ENCODE measurements at regions not wholly inside any gene's neighbourhood (a gene's known extent, or its start where the extent isn't known, plus 50 kb on each side); places are given as distances from the start of the nearest gene placed in this dataset.

DNA sequence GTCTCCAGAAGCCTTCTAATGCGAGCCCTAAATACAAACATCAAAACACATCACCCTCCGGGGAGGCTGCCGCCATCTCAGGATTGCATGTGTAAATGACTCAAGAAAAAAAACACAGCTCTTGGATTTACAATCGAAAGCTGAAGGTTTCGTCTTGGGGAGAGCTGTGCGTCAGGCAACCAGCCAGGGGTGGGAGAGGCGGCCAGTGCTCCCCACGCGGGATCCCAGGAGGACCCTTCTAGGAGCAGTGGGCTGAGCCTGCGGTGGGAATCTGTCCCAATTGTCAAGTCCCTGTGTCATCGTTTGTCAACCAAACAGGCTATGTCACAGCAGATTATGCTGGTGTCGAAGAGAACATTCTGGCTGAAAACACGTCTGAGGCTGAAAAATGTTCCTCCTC lies 209.7 kb downstream of the ABCC12 start:
- no peak overlapping the region for H3K4me2 ChIP-seq (ENCODE audit: insufficient read depth, low read length)
- H3K36me3 ChIP-seq (ENCODE audit: insufficient read depth, low read length): no peaks in the 10 kb centered on the region
- H2AFZ ChIP-seq (ENCODE audit: low read length): no peak overlapping the region
- H4K20me1 ChIP-seq (ENCODE audit: insufficient read depth, low read length): no peaks in the 10 kb centered on the region
- TF ChIP-seq, protein P1, sequence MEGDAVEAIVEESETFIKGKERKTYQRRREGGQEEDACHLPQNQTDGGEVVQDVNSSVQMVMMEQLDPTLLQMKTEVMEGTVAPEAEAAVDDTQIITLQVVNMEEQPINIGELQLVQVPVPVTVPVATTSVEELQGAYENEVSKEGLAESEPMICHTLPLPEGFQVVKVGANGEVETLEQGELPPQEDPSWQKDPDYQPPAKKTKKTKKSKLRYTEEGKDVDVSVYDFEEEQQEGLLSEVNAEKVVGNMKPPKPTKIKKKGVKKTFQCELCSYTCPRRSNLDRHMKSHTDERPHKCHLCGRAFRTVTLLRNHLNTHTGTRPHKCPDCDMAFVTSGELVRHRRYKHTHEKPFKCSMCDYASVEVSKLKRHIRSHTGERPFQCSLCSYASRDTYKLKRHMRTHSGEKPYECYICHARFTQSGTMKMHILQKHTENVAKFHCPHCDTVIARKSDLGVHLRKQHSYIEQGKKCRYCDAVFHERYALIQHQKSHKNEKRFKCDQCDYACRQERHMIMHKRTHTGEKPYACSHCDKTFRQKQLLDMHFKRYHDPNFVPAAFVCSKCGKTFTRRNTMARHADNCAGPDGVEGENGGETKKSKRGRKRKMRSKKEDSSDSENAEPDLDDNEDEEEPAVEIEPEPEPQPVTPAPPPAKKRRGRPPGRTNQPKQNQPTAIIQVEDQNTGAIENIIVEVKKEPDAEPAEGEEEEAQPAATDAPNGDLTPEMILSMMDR (IDR thresholded peaks at IDR 0.05; ENCODE audit: extremely low read depth, low read depth, low read length): no peak
- H3K4me1 ChIP-seq (ENCODE audit: insufficient read depth, low read length): no peaks in the 10 kb centered on the region
- H3K27ac ChIP-seq (ENCODE audit: low read depth, low read length): no peak overlapping the region
- H3K4me3 ChIP-seq (ENCODE audit: insufficient read depth, low read length): no peak overlapping the region
- DNase-seq (ENCODE audit: insufficient read length, low spot score, missing footprints): no peak
- no peaks in the 10 kb centered on the region for H3K79me2 ChIP-seq (ENCODE audit: insufficient read depth, low read length)
- no peaks in the 10 kb centered on the region for H3K27me3 ChIP-seq (ENCODE audit: insufficient read depth, low read length)
- no peaks in the 10 kb centered on the region for H3K9me3 ChIP-seq (ENCODE audit: low read depth, low read length)

DNA sequence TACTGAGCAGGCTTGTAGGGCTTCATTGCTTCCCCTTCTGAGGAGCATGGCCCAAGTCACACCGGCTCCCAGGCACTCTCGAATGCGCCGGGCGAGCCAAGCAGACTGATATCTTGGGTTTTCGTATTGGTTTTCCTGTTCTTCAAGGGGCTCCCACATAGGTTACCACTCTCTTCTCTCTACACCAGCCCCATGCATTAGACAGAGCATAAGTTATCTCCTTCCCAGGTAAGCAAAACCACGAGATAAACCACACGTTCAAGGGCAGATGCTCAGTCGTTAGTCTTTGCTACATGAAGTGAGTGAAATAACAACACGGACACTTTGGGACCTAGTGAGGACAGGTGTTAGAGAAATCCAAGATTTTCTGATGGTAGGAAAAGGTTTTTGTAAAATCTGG lies 211.2 kb downstream of the ABCC12 start:
- H4K20me1 ChIP-seq (ENCODE audit: insufficient read depth, low read length): no peaks in the 10 kb centered on the region
- no peaks in the 10 kb centered on the region for H3K79me2 ChIP-seq (ENCODE audit: insufficient read depth, low read length)
- no peaks in the 10 kb centered on the region for H3K27me3 ChIP-seq (ENCODE audit: insufficient read depth, low read length)
- no peak overlapping the region for H3K4me3 ChIP-seq (ENCODE audit: insufficient read depth, low read length)
- H3K4me1 ChIP-seq (ENCODE audit: insufficient read depth, low read length): no peaks in the 10 kb centered on the region
- H3K9me3 ChIP-seq (ENCODE audit: low read depth, low read length): no peaks in the 10 kb centered on the region
- no peaks in the 10 kb centered on the region for H3K36me3 ChIP-seq (ENCODE audit: insufficient read depth, low read length)
- TF ChIP-seq, protein P1 (IDR thresholded peaks at IDR 0.05; ENCODE audit: extremely low read depth, low read depth, low read length): no peak
- H3K27ac ChIP-seq (ENCODE audit: low read depth, low read length): no peak overlapping the region
- no peak overlapping the region for H2AFZ ChIP-seq (ENCODE audit: low read length)
- no peak for DNase-seq (ENCODE audit: insufficient read length, low spot score, missing footprints)
- no peak overlapping the region for H3K4me2 ChIP-seq (ENCODE audit: insufficient read depth, low read length)

DNA sequence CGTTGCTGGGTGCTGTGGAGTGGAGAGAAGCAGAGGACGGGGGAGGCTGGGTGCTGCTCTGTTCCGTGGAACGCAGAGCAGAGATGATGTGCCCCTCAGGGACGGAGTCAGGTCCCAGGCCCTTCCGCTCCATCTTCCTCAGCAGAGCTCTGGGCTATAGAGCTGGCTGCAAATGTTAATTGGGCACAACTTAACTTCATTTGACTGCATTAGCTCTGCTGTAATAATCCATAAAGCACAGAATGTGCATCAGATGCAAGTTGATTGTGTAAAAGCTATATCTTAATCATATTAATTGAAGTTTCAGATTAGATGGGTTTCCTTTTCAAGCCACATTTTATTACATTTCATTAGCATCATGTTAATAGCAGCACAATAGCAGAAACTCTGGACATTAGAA lies 212.6 kb downstream of the ABCC12 start:
- H3K27me3 ChIP-seq (ENCODE audit: insufficient read depth, low read length): no peaks in the 10 kb centered on the region

DNA sequence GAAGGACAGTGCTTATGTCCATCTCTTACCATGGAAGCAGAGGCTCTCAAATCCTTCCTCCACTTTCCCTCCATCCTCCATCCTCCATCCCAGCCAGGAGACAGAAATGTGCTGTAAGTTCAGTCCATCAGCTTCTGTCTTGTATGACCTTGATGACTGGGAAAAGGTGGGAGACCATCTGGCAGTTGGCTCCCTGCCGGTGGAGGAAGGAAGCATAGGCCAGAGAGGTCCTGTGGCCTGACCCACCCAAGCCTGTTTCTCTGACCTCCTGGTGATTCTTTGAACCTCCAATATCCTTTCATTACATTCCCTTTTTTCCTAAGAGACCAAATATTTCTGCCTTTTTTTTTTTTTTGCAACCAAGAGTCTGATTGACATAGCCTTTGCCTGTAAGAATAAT lies 215.3 kb downstream of the ABCC12 start:
- no peaks in the 10 kb centered on the region for H3K79me2 ChIP-seq (ENCODE audit: insufficient read depth, low read length)
- TF ChIP-seq, protein P1 (IDR thresholded peaks at IDR 0.05; ENCODE audit: extremely low read depth, low read depth, low read length): no peak
- H3K4me1 ChIP-seq (ENCODE audit: insufficient read depth, low read length): no peaks in the 10 kb centered on the region
- H3K27ac ChIP-seq (ENCODE audit: low read depth, low read length): no peak overlapping the region
- H3K4me3 ChIP-seq (ENCODE audit: insufficient read depth, low read length): no peak overlapping the region
- H3K27me3 ChIP-seq (ENCODE audit: insufficient read depth, low read length): no peaks in the 10 kb centered on the region
- H2AFZ ChIP-seq (ENCODE audit: low read length): no peak overlapping the region
- H4K20me1 ChIP-seq (ENCODE audit: insufficient read depth, low read length): no peaks in the 10 kb centered on the region
- no peak overlapping the region for H3K4me2 ChIP-seq (ENCODE audit: insufficient read depth, low read length)
- no peak for DNase-seq (ENCODE audit: insufficient read length, low spot score, missing footprints)
- no peaks in the 10 kb centered on the region for H3K36me3 ChIP-seq (ENCODE audit: insufficient read depth, low read length)
- no peaks in the 10 kb centered on the region for H3K9me3 ChIP-seq (ENCODE audit: low read depth, low read length)

More for the DNA sequence above, 212.6 kb downstream of the ABCC12 start:
- TF ChIP-seq, protein P1 (IDR thresholded peaks at IDR 0.05; ENCODE audit: extremely low read depth, low read depth, low read length): no peak
- H3K79me2 ChIP-seq (ENCODE audit: insufficient read depth, low read length): no peaks in the 10 kb centered on the region
- no peaks in the 10 kb centered on the region for H3K9me3 ChIP-seq (ENCODE audit: low read depth, low read length)
- H3K36me3 ChIP-seq (ENCODE audit: insufficient read depth, low read length): no peaks in the 10 kb centered on the region
- no peaks in the 10 kb centered on the region for H3K4me1 ChIP-seq (ENCODE audit: insufficient read depth, low read length)
- no peak overlapping the region for H3K4me2 ChIP-seq (ENCODE audit: insufficient read depth, low read length)
- H3K27ac ChIP-seq (ENCODE audit: low read depth, low read length): no peak overlapping the region
- DNase-seq (ENCODE audit: insufficient read length, low spot score, missing footprints): no peak
- no peak overlapping the region for H2AFZ ChIP-seq (ENCODE audit: low read length)
- no peaks in the 10 kb centered on the region for H4K20me1 ChIP-seq (ENCODE audit: insufficient read depth, low read length)
- H3K4me3 ChIP-seq (ENCODE audit: insufficient read depth, low read length): no peak overlapping the region
